SK-N-DZ (cell line): ENCODE measurements at regions not wholly inside any gene's neighbourhood (a gene's known extent, or its start where the extent isn't known, plus 50 kb on each side); places are given as distances from the start of the nearest gene placed in this dataset.
"Not testable (repeated sequence)": the region's sequence is repeated elsewhere in the genome, so short reads cannot be mapped to it uniquely, and the experiment has no call there.

ENCODE experiments used
- DNase-seq: peaks from one replicate; pipeline ENCODE4 v3.0.0-alpha.2; 2015; ENCODE audit warnings: low spot score

DNA sequence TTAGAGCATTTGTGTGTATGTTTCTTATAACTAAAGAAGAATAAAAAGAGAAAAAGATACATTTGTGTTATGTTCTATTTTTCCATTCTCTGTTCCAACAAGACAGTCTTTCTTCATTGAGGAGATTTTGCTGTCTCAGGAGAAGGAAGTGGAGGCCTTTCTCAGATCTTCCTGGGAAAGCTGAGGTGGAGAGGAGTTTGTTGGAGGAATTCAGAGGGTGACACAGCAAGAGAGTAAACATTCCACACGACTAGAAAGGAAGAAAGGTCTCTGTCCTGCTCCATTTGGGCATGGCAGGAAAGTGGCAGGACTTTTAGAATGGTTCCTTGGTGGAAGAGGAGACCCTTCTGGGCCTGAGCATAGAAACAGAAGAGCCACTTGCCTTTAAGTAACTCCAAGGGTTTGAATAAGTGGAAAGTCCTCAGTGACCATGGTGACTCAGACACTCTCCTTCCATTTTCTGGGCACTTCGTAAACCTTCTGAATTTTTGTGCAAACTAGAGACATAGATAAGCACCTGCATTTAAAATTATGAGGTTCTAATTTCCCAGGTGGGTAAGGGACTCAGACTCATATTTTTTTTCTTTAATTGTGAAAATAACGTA, 52.3 kb upstream of the COL5A2 start:
- no peak for DNase-seq

DNA sequence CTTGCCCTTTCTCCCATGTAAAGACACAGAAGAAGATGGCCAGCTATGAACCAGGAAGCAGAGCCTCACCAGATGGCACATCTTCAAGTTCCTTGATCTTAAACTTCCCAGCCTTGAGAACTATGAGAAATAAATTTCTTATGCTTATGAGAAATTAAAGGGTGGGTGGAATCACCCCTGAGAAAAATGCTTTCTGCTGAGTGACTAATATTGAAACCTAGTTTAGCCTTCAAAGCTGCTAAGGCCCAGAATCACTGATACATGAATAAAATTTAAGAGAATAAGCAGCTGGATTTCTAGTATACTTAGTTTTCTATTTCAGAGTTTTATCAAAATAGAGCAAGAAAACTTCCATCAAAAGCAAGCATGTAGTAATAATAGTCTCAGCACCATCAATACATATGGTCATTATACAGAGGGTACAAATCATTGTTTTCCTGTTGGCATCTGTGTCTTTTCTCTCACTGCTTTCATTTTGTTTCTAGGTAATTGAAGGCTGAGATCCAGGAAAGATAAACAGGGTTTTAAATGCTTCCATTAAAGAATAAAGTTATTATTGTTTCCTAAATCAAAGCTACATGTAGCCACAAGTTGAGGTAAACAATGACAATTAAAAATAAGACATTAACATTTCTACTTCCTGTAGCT, 53.3 kb upstream of the COL5A2 start:
- DNase-seq: no peak

DNA sequence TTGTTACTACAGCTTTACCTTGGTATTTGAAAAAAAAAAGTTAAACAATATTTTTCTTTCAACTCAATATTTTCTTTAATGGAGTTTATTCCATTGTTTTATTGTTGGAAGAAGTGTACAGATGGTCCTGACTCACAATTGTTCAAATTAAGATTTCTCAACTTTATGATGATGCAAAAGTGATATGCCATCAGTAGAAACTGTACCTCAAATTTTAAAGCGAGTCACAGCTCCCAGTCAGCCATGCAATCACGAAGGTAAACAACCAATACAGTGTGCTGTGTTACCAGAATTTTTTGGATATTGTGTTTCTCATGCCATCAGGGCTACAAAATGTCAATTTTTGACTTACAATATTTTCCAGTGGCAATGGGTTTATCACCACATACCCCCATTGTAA, 54.0 kb upstream of the COL5A2 start:
- no peak for DNase-seq

DNA sequence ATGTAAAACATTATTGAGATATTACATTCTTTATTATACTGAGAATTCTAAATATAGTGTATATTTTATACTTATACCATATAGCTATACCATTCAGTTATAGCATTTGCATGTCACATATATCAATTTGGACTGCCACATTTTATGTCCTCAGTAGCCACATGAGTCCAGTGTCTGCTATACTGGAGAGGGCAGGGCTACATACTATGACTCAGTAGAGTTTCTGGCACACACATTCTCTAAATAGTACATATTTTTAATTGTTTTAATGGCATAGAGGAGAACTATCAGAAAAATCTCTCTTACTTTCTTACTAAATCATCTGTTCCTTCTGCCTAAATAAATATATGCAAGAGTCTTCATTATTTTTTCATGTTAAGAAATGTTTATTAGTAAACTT, 55.4 kb upstream of the COL5A2 start:
- no peak for DNase-seq

DNA sequence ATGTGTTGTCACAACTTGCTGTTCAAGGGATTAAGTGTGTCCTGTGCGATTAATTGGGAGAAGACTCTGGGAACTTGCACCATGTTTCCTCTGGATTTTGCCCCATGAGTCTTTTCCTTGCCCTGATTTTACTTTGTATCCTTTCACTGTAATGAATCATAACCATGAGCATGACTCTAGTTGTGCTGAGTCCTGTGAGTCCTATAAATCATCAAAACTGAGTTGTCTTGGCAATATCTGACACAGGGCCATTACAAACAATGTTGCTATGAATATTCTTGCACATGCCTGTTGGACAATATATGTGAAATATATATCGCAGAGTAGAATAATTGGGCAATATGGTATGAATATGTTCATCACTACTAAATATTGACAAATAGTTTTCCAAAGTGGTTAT, 56.5 kb upstream of the COL5A2 start:
- DNase-seq: no peak

DNA sequence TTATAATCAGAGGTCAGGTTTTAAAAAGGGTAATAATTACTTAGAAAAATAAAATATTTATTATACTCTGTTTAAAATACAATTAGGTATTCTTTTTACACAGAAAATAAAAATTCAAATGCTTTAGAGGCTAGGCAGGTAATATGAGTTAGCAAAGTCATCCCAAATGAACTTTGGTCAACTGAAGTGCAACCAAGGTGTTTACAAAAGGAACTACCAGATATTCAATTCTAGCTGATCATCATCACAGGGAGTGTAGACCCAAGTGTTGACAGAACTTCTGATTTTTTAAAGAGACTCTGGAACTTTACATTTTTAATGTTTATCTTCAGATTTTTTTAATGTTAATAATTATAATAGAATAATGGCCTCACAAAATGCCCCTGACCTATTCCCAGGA, 59.3 kb upstream of the COL5A2 start:
- no peak for DNase-seq

GRCh38 chr2:189243843-189244242, 64.3 kb upstream of the COL5A2 start:
- not testable (repeated sequence) for DNase-seq

GRCh38 chr2:189247276-189247675, 67.7 kb upstream of the COL5A2 start:
- DNase-seq: no peak

DNA sequence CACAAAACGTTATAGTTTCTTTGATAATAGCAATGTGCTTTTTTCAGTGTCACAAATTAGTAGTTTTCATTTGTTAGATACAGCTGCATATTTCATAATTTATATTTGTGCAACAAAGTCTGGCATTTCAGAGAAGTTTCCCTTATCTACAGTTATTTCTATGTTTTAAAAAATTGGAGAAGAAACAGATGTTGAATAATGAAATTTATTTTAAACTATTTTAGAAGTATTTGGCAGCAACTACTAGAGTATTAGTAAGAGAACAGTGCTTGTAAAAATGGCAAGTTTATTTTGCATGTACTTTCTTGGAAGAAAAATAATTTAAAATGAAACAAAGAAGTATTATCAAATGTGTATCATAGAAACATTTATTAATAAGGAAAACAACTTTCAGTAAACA, 68.6 kb upstream of the COL5A2 start:
- DNase-seq: no peak

- no peak for DNase-seq
These were observed 69.6 kb upstream of the COL5A2 start for GRCh38 chr2:189249171-189249570.

DNA sequence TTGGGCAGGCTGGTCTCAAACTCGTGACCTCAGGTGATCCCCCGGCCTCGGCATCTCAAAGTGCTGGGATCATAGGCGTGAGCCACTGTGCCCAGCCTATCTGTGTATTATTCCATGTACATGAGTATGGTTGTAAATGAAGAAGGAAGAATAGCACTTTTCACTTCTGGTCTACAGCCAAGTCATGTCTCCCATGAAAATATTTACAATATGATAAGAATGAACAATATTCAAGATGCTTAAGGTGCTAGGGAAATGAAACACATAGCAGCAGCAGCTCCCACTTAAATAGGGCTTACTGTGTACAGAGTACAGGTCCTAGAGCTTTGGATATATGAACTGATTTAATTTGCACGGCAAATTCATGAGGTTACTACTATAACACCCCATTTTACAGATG, 70.3 kb upstream of the COL5A2 start:
- DNase-seq: no peak

- DNase-seq: no peak
These were observed 73.6 kb upstream of the COL5A2 start for GRCh38 chr2:189252991-189253675.

DNA sequence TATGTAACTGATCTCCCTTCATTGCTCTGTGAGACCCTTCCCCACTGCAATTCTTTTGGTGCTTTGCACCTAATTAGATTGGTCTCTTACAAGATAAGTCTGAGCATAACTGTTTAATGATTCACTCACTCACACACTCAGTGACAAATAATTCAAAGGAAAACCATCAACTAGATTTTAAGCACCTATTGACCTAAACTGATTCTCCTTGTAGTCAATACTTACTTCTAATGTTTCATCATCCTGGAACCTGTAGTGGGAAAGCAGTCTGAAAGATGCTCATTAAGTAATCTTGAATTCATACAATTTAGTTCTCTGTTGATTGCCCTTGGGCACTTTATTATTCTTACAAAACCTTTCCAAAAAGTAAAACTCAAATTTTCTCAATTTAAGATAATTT, 74.3 kb upstream of the COL5A2 start:
- DNase-seq: peak; percentile 4

DNA sequence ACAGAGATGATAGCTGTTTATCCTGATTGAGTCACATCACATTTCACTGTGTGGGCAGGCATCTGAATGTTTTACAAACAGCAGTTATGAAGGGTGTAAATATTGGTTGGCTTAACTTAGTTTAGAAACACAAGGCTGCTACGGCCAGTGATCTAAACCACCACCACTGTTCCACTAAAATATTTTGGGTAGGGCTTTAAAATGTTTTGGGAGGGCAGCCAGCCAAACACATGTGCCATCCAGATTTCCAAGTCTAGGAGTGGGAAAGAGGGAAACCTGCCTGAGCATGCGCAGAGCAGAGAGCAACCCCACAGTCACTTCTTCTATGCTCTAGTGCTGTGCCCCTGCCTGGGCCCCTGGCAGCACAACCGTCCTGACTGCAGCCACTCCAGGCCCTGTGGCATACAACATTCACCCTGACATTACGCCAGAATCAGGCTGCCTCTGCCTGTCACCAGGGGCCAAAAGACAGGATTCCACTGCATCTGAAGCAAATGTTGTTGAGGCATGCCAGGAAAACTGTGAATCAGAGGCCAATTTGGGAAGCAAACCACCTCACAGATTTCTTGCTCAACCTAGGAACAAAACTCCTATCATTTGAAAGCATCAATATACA, 74.8 kb upstream of the COL5A2 start:
- DNase-seq: no peak

DNA sequence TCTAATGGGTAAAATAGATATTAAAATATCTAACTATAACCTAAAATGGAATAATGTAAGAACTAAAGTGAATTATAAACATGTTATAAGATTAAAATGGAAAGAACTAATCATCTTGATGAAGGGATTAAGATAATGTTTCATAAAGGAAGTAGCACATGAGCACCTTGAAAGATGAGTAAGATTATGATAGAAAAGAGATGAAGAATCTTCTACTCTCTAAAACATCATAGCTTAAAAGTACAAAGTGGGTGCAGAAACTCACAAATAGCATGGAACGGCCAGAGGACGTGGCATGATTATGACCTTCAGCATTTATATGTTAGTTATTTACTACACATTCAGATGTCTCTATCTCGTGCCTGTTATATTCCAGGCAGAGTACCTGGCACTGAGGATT, 76.2 kb upstream of the COL5A2 start:
- DNase-seq: no peak

DNA sequence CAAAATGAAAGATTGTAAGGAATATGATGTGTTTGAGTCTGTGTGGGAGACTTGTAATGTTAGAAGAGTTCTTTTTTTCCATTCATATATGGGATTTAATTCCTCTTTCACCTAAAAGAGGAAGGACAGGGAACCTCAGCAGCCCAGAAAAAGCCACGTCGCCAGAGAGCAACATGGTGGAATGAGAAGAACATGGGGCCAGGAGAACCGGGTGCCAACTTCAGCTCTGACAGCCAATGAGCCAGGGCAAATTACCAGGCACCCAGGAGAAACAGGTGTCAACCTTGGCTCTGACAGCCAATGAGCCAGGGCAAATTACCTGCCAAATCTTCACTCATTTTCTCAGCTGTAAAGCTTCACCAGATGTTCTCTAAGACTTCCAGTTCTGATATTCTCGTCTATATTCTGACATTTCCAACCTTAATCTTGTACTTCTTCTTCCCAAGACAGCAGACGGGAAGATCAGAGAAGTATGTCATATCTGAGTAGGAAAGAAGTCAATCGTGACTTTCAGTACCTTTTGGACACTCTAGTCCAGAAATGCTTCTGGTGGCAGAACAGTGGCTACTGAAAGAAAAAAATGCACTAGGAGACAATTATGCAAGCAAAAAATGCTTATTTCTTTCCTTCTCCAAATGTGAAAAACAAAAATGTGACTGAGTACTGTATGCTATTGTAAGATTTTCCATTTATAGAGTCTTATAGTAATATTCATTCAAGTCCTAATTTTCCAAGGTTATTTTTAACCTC, 79.2 kb upstream of the COL5A2 start:
- DNase-seq: no peak

DNA sequence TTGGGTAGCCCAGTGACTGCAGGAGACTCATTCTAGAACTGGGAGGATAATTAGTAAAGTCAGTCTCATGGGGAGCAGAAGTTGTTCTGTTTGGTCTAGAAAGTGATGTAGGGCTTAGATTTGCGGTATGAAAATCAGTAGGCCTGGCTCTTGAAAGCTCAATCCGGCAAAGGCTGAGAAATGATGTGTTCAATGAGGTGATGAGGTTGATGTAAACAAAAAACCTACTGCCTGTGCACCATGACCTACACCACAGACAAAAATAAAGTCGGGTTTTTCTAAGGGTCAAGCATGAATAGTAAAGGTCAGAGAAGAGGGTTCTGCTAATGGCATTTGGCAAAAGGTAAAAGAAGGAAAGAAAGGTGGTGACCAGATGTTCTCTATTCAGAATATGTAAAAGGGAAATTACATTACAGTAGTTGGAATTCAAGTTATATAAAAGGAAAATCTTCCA, 80.8 kb upstream of the COL5A2 start:
- no peak for DNase-seq

- no peak for DNase-seq
These were observed 81.9 kb upstream of the COL5A2 start for GRCh38 chr2:189261431-189261841.

- DNase-seq: no peak
These were observed 82.4 kb upstream of the COL5A2 start for GRCh38 chr2:189261916-189262315.

DNA sequence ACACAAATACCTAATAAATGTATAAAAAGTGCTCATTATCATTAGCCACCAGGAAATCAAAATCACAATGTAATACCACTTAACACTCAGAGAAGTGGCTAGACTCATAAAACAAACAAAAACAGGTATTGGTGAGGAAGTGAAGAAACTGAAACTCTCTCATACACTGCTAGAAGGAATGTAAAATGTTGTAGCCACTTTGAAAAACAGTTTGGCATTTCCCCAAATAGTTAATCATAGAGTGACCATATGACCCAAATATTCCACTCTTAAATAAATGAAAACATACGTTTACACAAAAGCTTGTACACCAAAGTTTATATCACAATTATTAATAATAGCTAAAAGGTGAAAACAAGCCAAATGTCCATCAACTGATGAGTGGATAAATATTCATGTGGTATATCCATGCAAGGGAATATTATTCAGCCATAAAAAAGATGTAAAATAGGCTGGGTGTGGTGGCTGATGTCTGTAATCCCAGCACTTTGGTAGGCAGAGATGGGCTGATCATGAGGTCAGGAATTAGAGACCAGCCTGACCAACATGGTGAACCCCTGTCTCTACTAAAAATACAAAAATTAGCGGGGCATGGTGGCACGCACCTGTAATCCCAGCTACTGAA, 86.2 kb upstream of the COL5A2 start:
- DNase-seq: no peak

DNA sequence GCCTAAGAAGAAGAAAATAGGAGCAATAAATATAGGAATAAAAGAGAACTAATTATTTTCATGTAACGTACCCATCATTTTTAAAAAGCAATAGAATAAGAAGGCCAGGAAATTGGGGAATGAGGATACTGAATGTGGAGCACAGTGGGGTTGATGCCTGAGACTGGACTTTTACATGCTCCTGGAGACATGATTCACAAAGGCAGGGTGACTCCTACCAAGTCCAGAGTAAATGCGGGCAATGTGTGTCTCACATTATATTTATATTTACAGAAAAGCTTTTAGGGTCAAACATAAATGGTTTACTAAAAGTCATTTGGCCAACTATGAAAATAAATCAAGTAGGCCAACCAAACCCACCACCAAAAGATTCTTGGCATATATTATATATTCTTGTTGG, 87.9 kb upstream of the COL5A2 start:
- no peak for DNase-seq
